Nephron (organoid): ENCODE measurements at regions not wholly inside any gene's neighbourhood (a gene's known extent, or its start where the extent isn't known, plus 50 kb on each side); places are given as distances from the start of the nearest gene placed in this dataset.

ENCODE experiments used
- H3K27ac Mint-ChIP-seq, 3 experiments: 2 replicates each; pipeline ENCODE4 v1.8.0; 2020; ENCODE audit warnings: mixed read lengths in 3 of 3, mild to moderate bottlenecking in 2 of 3, moderate library complexity in 1 of 3
- H3K27me3 Mint-ChIP-seq: 2 replicates; pipeline ENCODE4 v1.8.0; 2021; ENCODE audit warnings: low read depth, mild to moderate bottlenecking, moderate library complexity, mixed read lengths
- H3K36me3 Mint-ChIP-seq: 2 replicates; pipeline ENCODE4 v1.8.0; 2020; ENCODE audit warnings: low read depth, mixed read lengths
- H3K4me1 Mint-ChIP-seq: 2 replicates; pipeline ENCODE4 v1.8.0; 2020; ENCODE audit warnings: mixed read lengths
- H3K4me3 Mint-ChIP-seq, 3 experiments: 2 replicates each; pipeline ENCODE4 v1.8.0; 2020; ENCODE audit warnings: mild to moderate bottlenecking in 3 of 3, mixed read lengths in 3 of 3, moderate library complexity in 2 of 3
- H3K9me3 Mint-ChIP-seq: 2 replicates; pipeline ENCODE4 v1.8.0; 2020; ENCODE audit warnings: mixed read lengths
- TF ChIP-seq, protein P1 (sequence below), 3 experiments: fragments of 200-600 bp; sonication (generic); IDR thresholded peaks; one replicate each; pipeline ENCODE4 v1.5.0; 2021; ENCODE audit warnings: antibody characterized with exemption in 3 of 3; ENCODE audit not compliant: unreplicated experiment in 3 of 3

- TF ChIP-seq, protein P1, sequence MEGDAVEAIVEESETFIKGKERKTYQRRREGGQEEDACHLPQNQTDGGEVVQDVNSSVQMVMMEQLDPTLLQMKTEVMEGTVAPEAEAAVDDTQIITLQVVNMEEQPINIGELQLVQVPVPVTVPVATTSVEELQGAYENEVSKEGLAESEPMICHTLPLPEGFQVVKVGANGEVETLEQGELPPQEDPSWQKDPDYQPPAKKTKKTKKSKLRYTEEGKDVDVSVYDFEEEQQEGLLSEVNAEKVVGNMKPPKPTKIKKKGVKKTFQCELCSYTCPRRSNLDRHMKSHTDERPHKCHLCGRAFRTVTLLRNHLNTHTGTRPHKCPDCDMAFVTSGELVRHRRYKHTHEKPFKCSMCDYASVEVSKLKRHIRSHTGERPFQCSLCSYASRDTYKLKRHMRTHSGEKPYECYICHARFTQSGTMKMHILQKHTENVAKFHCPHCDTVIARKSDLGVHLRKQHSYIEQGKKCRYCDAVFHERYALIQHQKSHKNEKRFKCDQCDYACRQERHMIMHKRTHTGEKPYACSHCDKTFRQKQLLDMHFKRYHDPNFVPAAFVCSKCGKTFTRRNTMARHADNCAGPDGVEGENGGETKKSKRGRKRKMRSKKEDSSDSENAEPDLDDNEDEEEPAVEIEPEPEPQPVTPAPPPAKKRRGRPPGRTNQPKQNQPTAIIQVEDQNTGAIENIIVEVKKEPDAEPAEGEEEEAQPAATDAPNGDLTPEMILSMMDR (IDR thresholded peaks at IDR 0.05; ENCODE audit: unreplicated experiment in 3 of 3) = no peak
- Mint-ChIP-seq H3K27me3 (no peaks in the 10 kb centered on the region), H3K36me3 (no peaks in the 10 kb centered on the region), H3K4me3 (no peak overlapping the region), H3K9me3 (no peaks in the 10 kb centered on the region), H3K4me1 (peaks cover 6% of the 10 kb centered on the region), H3K27ac (no peak overlapping the region)
These were observed 1941.2 kb upstream of the CELF4 start for GRCh38 chr18:39506581-39507330.

DNA sequence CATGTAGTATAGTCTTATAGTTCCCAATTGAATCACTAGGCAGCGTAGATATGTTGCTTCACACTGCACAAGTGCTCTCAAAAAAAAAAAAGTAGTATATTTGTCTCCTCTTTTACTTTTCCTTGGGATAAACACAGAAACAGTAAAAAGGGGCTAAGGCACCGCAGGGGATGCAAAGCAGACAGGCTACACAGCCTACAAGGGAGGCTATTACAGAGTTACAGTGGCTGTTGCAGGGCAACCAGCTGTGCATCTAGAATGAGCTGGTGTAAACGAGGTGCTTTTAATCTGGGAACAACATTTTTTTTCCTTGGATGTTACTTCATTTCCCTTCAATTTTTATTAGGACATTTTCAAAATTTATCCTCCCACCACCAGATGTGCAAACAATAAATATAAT, 1934.7 kb upstream of the CELF4 start:
- H3K27me3 Mint-ChIP-seq = no peaks in the 10 kb centered on the region
- H3K4me3 Mint-ChIP-seq = no peak overlapping the region
- peaks cover 6% of the 10 kb centered on the region for H3K9me3 Mint-ChIP-seq
- peaks cover 5% of the 10 kb centered on the region for H3K36me3 Mint-ChIP-seq
- peak overlapping the region in 2 of 3 experiments; percentile 56 to 60 for H3K27ac Mint-ChIP-seq
- peaks cover 13% of the 10 kb centered on the region for H3K4me1 Mint-ChIP-seq
- TF ChIP-seq, protein P1 (IDR thresholded peaks at IDR 0.05; ENCODE audit: unreplicated experiment in 3 of 3) = no peak

GRCh38 chr18:39497821-39498220, 1932.2 kb upstream of the CELF4 start:
- Mint-ChIP-seq H3K4me3 (no peak overlapping the region), H3K4me1 (peaks cover 20% of the 10 kb centered on the region), H3K9me3 (peaks cover 6% of the 10 kb centered on the region), H3K36me3 (peaks cover 5% of the 10 kb centered on the region), H3K27me3 (no peaks in the 10 kb centered on the region), H3K27ac (no peak overlapping the region)
- TF ChIP-seq, protein P1 (IDR thresholded peaks at IDR 0.05; ENCODE audit: unreplicated experiment in 3 of 3) = no peak

- Mint-ChIP-seq H3K27me3 (no peaks in the 10 kb centered on the region), H3K27ac (no peak overlapping the region), H3K9me3 (peaks cover 6% of the 10 kb centered on the region), H3K4me1 (peaks cover 20% of the 10 kb centered on the region), H3K36me3 (peaks cover 5% of the 10 kb centered on the region), H3K4me3 (no peak overlapping the region)
- TF ChIP-seq, protein P1 (IDR thresholded peaks at IDR 0.05; ENCODE audit: unreplicated experiment in 3 of 3) = no peak
These were observed 1931.4 kb upstream of the CELF4 start for GRCh38 chr18:39496986-39497385.

DNA sequence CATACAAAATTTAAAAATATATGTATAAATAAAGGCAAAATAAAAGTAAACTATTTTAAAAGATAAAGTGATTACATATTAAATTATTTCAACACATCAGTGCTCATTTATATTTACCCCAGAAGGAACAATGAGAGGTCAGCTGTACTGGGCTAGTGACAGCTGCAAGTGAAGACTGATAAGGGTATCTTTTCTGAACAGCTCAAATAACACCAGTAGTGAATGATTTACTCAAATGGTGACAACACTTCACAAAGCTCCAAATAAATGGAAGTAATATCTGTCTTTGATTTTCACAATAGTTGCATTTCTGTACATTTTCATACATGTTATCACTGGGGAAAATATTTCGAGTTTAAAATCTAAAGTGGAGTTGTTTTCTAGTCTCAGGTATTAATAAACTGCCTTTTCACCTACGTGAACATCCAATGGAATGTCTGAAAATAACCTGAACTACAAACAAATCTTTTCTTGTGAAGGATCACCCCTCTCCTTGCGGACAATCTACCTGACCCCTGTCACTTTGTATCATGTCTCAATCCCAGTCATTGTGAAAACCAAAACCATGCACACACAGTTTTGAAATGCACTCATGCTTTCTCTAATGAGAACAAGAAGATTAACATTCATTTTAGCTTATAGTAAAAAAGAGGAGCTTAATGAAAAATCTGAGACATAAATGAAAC, 1928.8 kb upstream of the CELF4 start:
- peaks cover 6% of the 10 kb centered on the region for H3K9me3 Mint-ChIP-seq
- peaks cover 9% of the 10 kb centered on the region for H3K36me3 Mint-ChIP-seq
- H3K4me1 Mint-ChIP-seq = peaks cover 10% of the 10 kb centered on the region
- H3K27me3 Mint-ChIP-seq = no peaks in the 10 kb centered on the region
- H3K4me3 Mint-ChIP-seq = no peak overlapping the region
- H3K27ac Mint-ChIP-seq = peak overlapping the region; percentile 38 to 53 (median 45)
- TF ChIP-seq, protein P1 (IDR thresholded peaks at IDR 0.05; ENCODE audit: unreplicated experiment in 3 of 3) = no peak
